Mesendoderm (in vitro differentiated cells): ENCODE measurements at regions not wholly inside any gene's neighbourhood (a gene's known extent, or its start where the extent isn't known, plus 50 kb on each side); places are given as distances from the start of the nearest gene placed in this dataset.
"Not testable (repeated sequence)": the region's sequence is repeated elsewhere in the genome, so short reads cannot be mapped to it uniquely, and the experiment has no call there.

Experiments used
- DNase-seq: peaks from one replicate; pipeline ENCODE4 v3.0.0; 2013
- H2AK5ac ChIP-seq: 2 replicates; pipeline ENCODE4 v1.6.1; 2013; ENCODE audit warnings: low read length, inconsistent platforms
- H2BK120ac ChIP-seq: 2 replicates; pipeline ENCODE4 v1.6.1; 2013; ENCODE audit warnings: low read depth, mild to moderate bottlenecking, low read length, moderate library complexity, mixed read lengths
- H2BK15ac ChIP-seq: replicated peaks from 2 replicates; pipeline ENCODE4 v1.6.1; 2013; ENCODE audit warnings: low read depth, mild to moderate bottlenecking, moderate library complexity
- H2BK5ac ChIP-seq: 2 replicates; pipeline ENCODE4 v1.6.1; 2013; ENCODE audit warnings: low read length, inconsistent platforms
- H3K18ac ChIP-seq: 2 replicates; pipeline ENCODE4 v1.6.1; 2013; ENCODE audit warnings: mild to moderate bottlenecking, low read length, mixed read lengths
- H3K23ac ChIP-seq: one replicate; pipeline ENCODE4 v1.6.1; 2013; ENCODE audit warnings: low read length
- H3K27ac ChIP-seq: 2 replicates; pipeline ENCODE4 v1.5.1; 2013; ENCODE audit warnings: low read depth, mild to moderate bottlenecking, inconsistent platforms, low read length, moderate library complexity
- H3K27me3 ChIP-seq: 2 replicates; pipeline ENCODE4 v1.6.1; 2013; ENCODE audit warnings: low read length, control low read depth, mild to moderate bottlenecking, inconsistent platforms; ENCODE audit not compliant: insufficient read depth, poor library complexity
- H3K36me3 ChIP-seq: 2 replicates; pipeline ENCODE4 v1.6.1; 2013; ENCODE audit warnings: low read length, inconsistent platforms; ENCODE audit not compliant: control insufficient read depth, insufficient read depth
- H3K4ac ChIP-seq: one replicate; pipeline ENCODE4 v1.6.1; 2013; ENCODE audit warnings: low read depth, mild to moderate bottlenecking, low read length, moderate library complexity
- H3K4me1 ChIP-seq: 2 replicates; pipeline ENCODE4 v1.6.1; 2013; ENCODE audit warnings: low read depth, low read length, inconsistent platforms; ENCODE audit not compliant: control insufficient read depth
- H3K4me2 ChIP-seq: 2 replicates; pipeline ENCODE4 v1.6.1; 2013; ENCODE audit warnings: low read length
- H3K4me3 ChIP-seq: 2 replicates; pipeline ENCODE4 v1.5.1; 2013; ENCODE audit warnings: mild to moderate bottlenecking, low read length
- H3K56ac ChIP-seq: one replicate; pipeline ENCODE4 v1.6.1; 2013; ENCODE audit warnings: low read length
- H3K79me1 ChIP-seq: 2 replicates; pipeline ENCODE4 v1.6.1; 2013; ENCODE audit warnings: low read length, inconsistent platforms
- H3K79me2 ChIP-seq: 2 replicates; pipeline ENCODE4 v1.6.1; 2013; ENCODE audit warnings: mild to moderate bottlenecking, low read length; ENCODE audit not compliant: control insufficient read depth, insufficient read depth
- H3K9ac ChIP-seq: 2 replicates; pipeline ENCODE4 v1.6.1; 2013; ENCODE audit warnings: low read length, inconsistent platforms
- H4K5ac ChIP-seq: one replicate; pipeline ENCODE4 v1.6.1; 2013; ENCODE audit warnings: low read length
- H4K8ac ChIP-seq: one replicate; pipeline ENCODE4 v1.6.1; 2013; ENCODE audit warnings: low read depth, mild to moderate bottlenecking, control low read depth, low read length, moderate library complexity
- whole genome bisulfite sequencing: extraction: QIAGEN DNeasy Blood & Tissue Kit; methylation state at CpG from one replicate; pipeline ENCODE4 v1.1.7; 2013; ENCODE audit warnings: low lambda C conversion rate, missing lambda C conversion rate; ENCODE audit not compliant: insufficient coverage; ENCODE audit errors: extremely low coverage; 5-methylcytosine and 5-hydroxymethylcytosine counted together

GRCh38 chr4:67412153-67412712, 133.1 kb downstream of the CENPC start:
- H3K56ac ChIP-seq, result not testable (repeated sequence)

GRCh38 chr4:67403342-67403741, 142.0 kb downstream of the CENPC start:
- DNase-seq, result no peak

More at GRCh38 chr4:67412153-67412712, 133.1 kb downstream of the CENPC start:
- not testable (repeated sequence) for H4K8ac ChIP-seq, H3K18ac ChIP-seq, H3K79me2 ChIP-seq, DNase-seq, H3K4me3 ChIP-seq, H3K4me1 ChIP-seq, H3K79me1 ChIP-seq, H2AK5ac ChIP-seq, H3K4me2 ChIP-seq, H3K23ac ChIP-seq, H3K36me3 ChIP-seq, H3K27ac ChIP-seq, H3K4ac ChIP-seq, H3K9ac ChIP-seq, H2BK5ac ChIP-seq, H2BK120ac ChIP-seq, H4K5ac ChIP-seq, H3K27me3 ChIP-seq, H2BK15ac ChIP-seq
- WGBS, result no CpG with 5 or more reads among the region's 15 CpGs

GRCh38 chr4:67401902-67402301, 143.4 kb downstream of the CENPC start:
- Histone ChIP-seq H3K27me3 (no peaks in the 10 kb centered on the region), H3K18ac (no peak overlapping the region), H3K79me1 (no peaks in the 10 kb centered on the region), H3K4me3 (no peak overlapping the region), H4K8ac (no peak overlapping the region), H2BK15ac (no peak overlapping the region), H2BK120ac (no peak overlapping the region), H3K9ac (no peak overlapping the region), H3K23ac (no peak overlapping the region), H3K36me3 (no peaks in the 10 kb centered on the region), H3K4ac (no peak overlapping the region), H3K4me2 (no peak overlapping the region), H3K4me1 (peaks cover 3% of the 10 kb centered on the region), H2AK5ac (no peak overlapping the region), H4K5ac (no peak overlapping the region), H3K79me2 (no peaks in the 10 kb centered on the region), H3K56ac (no peak overlapping the region), H2BK5ac (no peak overlapping the region), H3K27ac (no peak overlapping the region)
- DNase-seq, result no peak
- WGBS, result no CpG with 5 or more reads among the region's 1 CpG

More at GRCh38 chr4:67403342-67403741, 142.0 kb downstream of the CENPC start:
- no peaks in the 10 kb centered on the region for H3K36me3 ChIP-seq
- no peak overlapping the region for H3K23ac ChIP-seq
- no peak overlapping the region for H4K5ac ChIP-seq
- no peak overlapping the region for H3K4me3 ChIP-seq
- H3K56ac ChIP-seq, result no peak overlapping the region
- H3K4ac ChIP-seq, result no peak overlapping the region
- H3K4me2 ChIP-seq, result no peak overlapping the region
- no peaks in the 10 kb centered on the region for H3K79me2 ChIP-seq
- no peak overlapping the region for H2AK5ac ChIP-seq
- H3K9ac ChIP-seq, result no peak overlapping the region
- H3K4me1 ChIP-seq, result peaks cover 3% of the 10 kb centered on the region
- H4K8ac ChIP-seq, result no peak overlapping the region
- no peak overlapping the region for H3K27ac ChIP-seq
- H2BK5ac ChIP-seq, result no peak overlapping the region
- no peak overlapping the region for H2BK120ac ChIP-seq
- H3K79me1 ChIP-seq, result no peaks in the 10 kb centered on the region
- no peak overlapping the region for H2BK15ac ChIP-seq
- H3K18ac ChIP-seq, result no peak overlapping the region
- no peaks in the 10 kb centered on the region for H3K27me3 ChIP-seq

DNA sequence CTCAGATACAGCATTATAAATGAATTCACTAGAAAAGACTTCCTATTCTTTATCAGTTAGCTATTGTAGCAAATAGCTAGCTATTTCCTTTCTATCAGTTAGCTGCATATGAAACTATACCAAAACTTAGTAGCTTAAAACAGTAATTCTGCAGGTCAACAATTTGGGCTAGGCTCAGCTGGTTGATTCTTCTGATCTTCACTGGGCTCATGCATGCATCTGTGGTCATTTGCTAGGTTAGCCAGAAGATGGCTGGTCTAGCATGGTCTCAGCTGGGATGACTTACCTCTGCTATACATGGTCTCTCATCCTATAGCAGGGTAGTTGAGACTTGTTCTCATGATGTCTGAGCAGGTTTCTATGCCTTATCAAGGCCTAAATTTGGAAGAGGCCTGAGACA, 147.4 kb downstream of the CENPC start:
- H3K56ac ChIP-seq, result no peak overlapping the region
- H3K4me2 ChIP-seq, result no peak overlapping the region
- no peak overlapping the region for H3K9ac ChIP-seq
- H3K4me1 ChIP-seq, result peaks cover 3% of the 10 kb centered on the region
- no peak for DNase-seq
- H2AK5ac ChIP-seq, result no peak overlapping the region
- no peak overlapping the region for H3K4me3 ChIP-seq
- no peaks in the 10 kb centered on the region for H3K79me2 ChIP-seq
- no peak overlapping the region for H4K8ac ChIP-seq
- H2BK120ac ChIP-seq, result no peak overlapping the region
- no peak overlapping the region for H3K4ac ChIP-seq
- no peak overlapping the region for H4K5ac ChIP-seq
- no peaks in the 10 kb centered on the region for H3K36me3 ChIP-seq
- H3K27me3 ChIP-seq, result no peaks in the 10 kb centered on the region
- no peak overlapping the region for H2BK15ac ChIP-seq
- no peaks in the 10 kb centered on the region for H3K79me1 ChIP-seq
- H3K27ac ChIP-seq, result no peak overlapping the region
- H3K18ac ChIP-seq, result no peak overlapping the region
- H2BK5ac ChIP-seq, result no peak overlapping the region
- no peak overlapping the region for H3K23ac ChIP-seq

- peaks cover 3% of the 10 kb centered on the region for H3K4me1 ChIP-seq
- H3K56ac ChIP-seq, result no peak overlapping the region
- no peak overlapping the region for H3K4me2 ChIP-seq
- no peak overlapping the region for H3K18ac ChIP-seq
- no peak overlapping the region for H4K8ac ChIP-seq
- no peaks in the 10 kb centered on the region for H3K36me3 ChIP-seq
- H3K79me1 ChIP-seq, result no peaks in the 10 kb centered on the region
- H2BK15ac ChIP-seq, result no peak overlapping the region
- no peak overlapping the region for H2BK5ac ChIP-seq
- no peak overlapping the region for H2AK5ac ChIP-seq
- no peak overlapping the region for H2BK120ac ChIP-seq
- no CpG with 5 or more reads among the region's 5 CpGs for WGBS
- no peak overlapping the region for H3K23ac ChIP-seq
- no peak overlapping the region for H3K27ac ChIP-seq
- H4K5ac ChIP-seq, result no peak overlapping the region
- no peaks in the 10 kb centered on the region for H3K27me3 ChIP-seq
- DNase-seq, result no peak
- no peak overlapping the region for H3K9ac ChIP-seq
- H3K4me3 ChIP-seq, result no peak overlapping the region
- no peaks in the 10 kb centered on the region for H3K79me2 ChIP-seq
- H3K4ac ChIP-seq, result no peak overlapping the region
Observed at GRCh38 chr4:67397031-67397430, 148.3 kb downstream of the CENPC start.

- Histone ChIP-seq H3K79me2 (no peaks in the 10 kb centered on the region), H2BK15ac (no peak overlapping the region), H2AK5ac (no peak overlapping the region), H3K56ac (no peak overlapping the region), H3K79me1 (no peaks in the 10 kb centered on the region), H3K4ac (no peak overlapping the region), H4K5ac (no peak overlapping the region), H3K27me3 (no peaks in the 10 kb centered on the region), H3K9ac (no peak overlapping the region), H2BK5ac (no peak overlapping the region), H3K23ac (no peak overlapping the region), H3K18ac (no peak overlapping the region), H4K8ac (no peak overlapping the region), H3K4me1 (no peaks in the 10 kb centered on the region), H3K36me3 (no peaks in the 10 kb centered on the region), H3K4me2 (no peak overlapping the region), H3K4me3 (no peak overlapping the region), H3K27ac (no peak overlapping the region), H2BK120ac (no peak overlapping the region)
- no peak for DNase-seq
- no CpG with 5 or more reads among the region's 2 CpGs for whole genome bisulfite sequencing
Observed at GRCh38 chr4:67396008-67396407, 149.3 kb downstream of the CENPC start.
